T-helper 1 cell treated with Interleukin-12 subunit alpha and Interleukin-12 subunit beta and Interleukin-4 antibody, amounts not matched to agents 30 μg/mL and 1 μg/mL, for 36 hours (primary cell): ENCODE measurements at regions not wholly inside any gene's neighbourhood (a gene's known extent, or its start where the extent isn't known, plus 50 kb on each side); places are given as distances from the start of the nearest gene placed in this dataset.

ENCODE experiments used
- H3K27ac Mint-ChIP-seq: one replicate; pipeline ENCODE4 v1.8.0; 2021; ENCODE audit warnings: mild to moderate bottlenecking, mixed read lengths
- H3K27me3 Mint-ChIP-seq: one replicate; pipeline ENCODE4 v1.8.0; 2021; ENCODE audit warnings: low read depth, mixed read lengths
- H3K36me3 Mint-ChIP-seq: one replicate; pipeline ENCODE4 v1.8.0; 2021; ENCODE audit warnings: low read depth, mixed read lengths
- H3K4me1 Mint-ChIP-seq: one replicate; pipeline ENCODE4 v1.8.0; 2021; ENCODE audit warnings: low read depth, mixed read lengths
- H3K4me3 Mint-ChIP-seq: one replicate; pipeline ENCODE4 v1.8.0; 2021; ENCODE audit warnings: mild to moderate bottlenecking, moderate library complexity, mixed read lengths
- H3K9me3 Mint-ChIP-seq: one replicate; pipeline ENCODE4 v1.8.0; 2021; ENCODE audit warnings: mixed read lengths

DNA sequence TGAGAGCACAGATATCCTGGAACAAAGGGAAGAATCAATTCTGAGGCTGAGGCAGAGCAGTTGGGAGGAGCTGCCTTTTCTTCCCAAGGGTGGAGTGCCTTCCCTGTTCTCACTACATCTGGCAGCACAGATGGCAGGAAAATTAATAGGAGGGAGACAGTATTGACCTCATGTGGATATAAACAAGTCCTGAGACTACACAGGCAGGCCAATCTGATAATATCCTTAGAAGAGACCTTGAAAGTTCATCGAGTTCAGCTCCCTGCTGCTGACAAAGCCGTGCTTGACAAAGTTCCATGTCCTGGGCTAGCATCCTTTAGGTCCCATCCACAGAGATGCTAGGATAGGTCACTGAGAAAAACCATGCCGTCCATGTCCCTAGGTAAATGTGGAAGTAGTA lies 1451.5 kb downstream of the EFNB2 start:
- no peaks in the 10 kb centered on the region for H3K27me3 Mint-ChIP-seq
- H3K36me3 Mint-ChIP-seq, result no peaks in the 10 kb centered on the region
- H3K27ac Mint-ChIP-seq, result no peak overlapping the region
- H3K9me3 Mint-ChIP-seq, result no peaks in the 10 kb centered on the region
- no peaks in the 10 kb centered on the region for H3K4me1 Mint-ChIP-seq
- H3K4me3 Mint-ChIP-seq, result no peak overlapping the region

DNA sequence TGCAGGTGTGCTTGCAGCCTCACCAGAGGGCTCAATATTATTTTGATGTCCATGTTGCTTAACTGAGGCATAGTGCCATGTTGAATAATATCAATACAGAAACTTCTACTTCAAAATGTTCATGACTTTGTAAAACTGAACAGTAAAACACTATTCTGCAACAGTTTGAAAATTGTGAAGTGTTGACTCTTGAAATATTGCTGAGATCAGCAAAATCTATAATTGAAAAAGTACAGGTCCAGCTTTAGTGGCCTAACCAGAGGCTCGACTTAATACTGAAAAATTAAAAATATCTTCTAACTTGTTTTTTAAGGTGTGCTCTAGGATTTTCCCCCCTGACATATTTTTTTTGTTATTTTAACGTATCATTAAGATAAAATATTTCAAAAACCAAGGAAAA lies 1460.7 kb downstream of the EFNB2 start:
- no peaks in the 10 kb centered on the region for H3K9me3 Mint-ChIP-seq
- H3K27me3 Mint-ChIP-seq, result no peaks in the 10 kb centered on the region
- no peak overlapping the region for H3K27ac Mint-ChIP-seq
- no peak overlapping the region for H3K4me3 Mint-ChIP-seq
- no peaks in the 10 kb centered on the region for H3K36me3 Mint-ChIP-seq
- no peaks in the 10 kb centered on the region for H3K4me1 Mint-ChIP-seq

DNA sequence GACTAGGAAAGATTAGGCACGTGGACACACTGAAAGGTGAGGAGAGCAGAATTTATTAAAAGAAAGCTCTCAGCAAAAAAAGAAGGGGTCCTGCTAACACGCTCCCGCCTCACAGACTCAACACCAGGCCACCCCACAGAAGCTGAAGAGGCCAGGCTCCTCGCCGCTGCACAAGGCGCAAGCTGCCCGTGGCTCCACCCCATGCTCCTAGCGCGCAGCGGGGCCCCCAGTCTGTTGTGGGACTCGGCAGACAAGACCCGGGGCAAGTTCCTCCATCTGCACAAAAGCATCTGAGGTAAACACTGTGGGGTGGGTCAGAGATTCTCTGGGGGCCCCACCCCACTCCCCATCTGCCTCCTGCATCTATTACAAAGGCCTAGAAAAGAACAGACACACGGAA lies 1462.4 kb downstream of the EFNB2 start:
- H3K27ac Mint-ChIP-seq, result no peak overlapping the region
- H3K36me3 Mint-ChIP-seq, result no peaks in the 10 kb centered on the region
- H3K4me3 Mint-ChIP-seq, result no peak overlapping the region
- no peaks in the 10 kb centered on the region for H3K9me3 Mint-ChIP-seq
- H3K4me1 Mint-ChIP-seq, result no peaks in the 10 kb centered on the region
- no peaks in the 10 kb centered on the region for H3K27me3 Mint-ChIP-seq

- no peaks in the 10 kb centered on the region for H3K36me3 Mint-ChIP-seq
- no peak overlapping the region for H3K4me3 Mint-ChIP-seq
- no peaks in the 10 kb centered on the region for H3K9me3 Mint-ChIP-seq
- no peaks in the 10 kb centered on the region for H3K27me3 Mint-ChIP-seq
- no peaks in the 10 kb centered on the region for H3K4me1 Mint-ChIP-seq
- H3K27ac Mint-ChIP-seq, result no peak overlapping the region
Measured at GRCh38 chr13:105070452-105070851, 1465.0 kb downstream of the EFNB2 start.

DNA sequence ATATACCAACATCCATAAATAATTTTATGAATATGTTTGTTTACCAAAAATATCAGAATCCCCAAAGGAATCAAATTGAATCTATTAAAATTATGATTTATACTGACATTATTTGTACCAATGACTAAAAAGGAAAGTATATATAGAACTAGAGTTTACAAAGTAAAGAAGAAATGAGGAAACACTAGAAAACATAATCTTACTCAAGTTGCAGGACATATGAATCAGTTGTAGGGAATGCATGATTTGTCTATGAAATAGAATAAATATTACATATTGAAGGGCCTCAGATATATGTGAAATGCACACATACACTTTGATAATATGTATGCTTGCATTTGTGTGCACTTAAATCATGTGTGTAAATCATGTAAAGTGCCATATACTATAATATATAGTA lies 1466.4 kb downstream of the EFNB2 start:
- Mint-ChIP-seq H3K9me3 (no peaks in the 10 kb centered on the region), H3K4me3 (no peak overlapping the region)

DNA sequence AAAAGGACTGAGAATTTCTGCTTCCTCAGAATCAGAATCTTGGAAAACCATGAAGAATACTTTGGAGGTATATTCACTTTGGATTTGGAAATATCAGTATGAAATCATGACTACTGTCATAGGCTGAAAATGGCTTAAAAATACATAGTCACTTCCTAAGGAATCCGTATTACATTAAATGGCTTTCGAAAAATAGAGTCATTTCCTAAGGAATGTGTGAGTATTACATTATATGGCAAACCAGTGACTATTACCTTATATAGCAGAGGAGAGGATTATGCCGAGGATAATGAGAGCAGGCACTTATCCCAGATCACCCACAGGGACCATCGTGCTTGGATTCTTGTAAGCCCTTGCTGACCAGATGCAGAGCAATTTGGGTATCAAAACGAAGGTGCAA lies 1471.8 kb downstream of the EFNB2 start:
- Mint-ChIP-seq H3K9me3 (no peaks in the 10 kb centered on the region), H3K4me3 (no peak overlapping the region), H3K36me3 (no peaks in the 10 kb centered on the region), H3K27ac (no peak overlapping the region), H3K27me3 (no peaks in the 10 kb centered on the region), H3K4me1 (no peaks in the 10 kb centered on the region)

More for the DNA sequence above, 1466.4 kb downstream of the EFNB2 start:
- Mint-ChIP-seq H3K36me3 (no peaks in the 10 kb centered on the region), H3K27me3 (no peaks in the 10 kb centered on the region), H3K27ac (no peak overlapping the region), H3K4me1 (no peaks in the 10 kb centered on the region)

GRCh38 chr13:105059786-105060185 lies 1475.7 kb downstream of the EFNB2 start:
- Mint-ChIP-seq H3K27me3 (no peaks in the 10 kb centered on the region), H3K36me3 (no peaks in the 10 kb centered on the region), H3K27ac (no peak overlapping the region), H3K4me1 (no peaks in the 10 kb centered on the region), H3K9me3 (no peaks in the 10 kb centered on the region), H3K4me3 (no peak overlapping the region)

DNA sequence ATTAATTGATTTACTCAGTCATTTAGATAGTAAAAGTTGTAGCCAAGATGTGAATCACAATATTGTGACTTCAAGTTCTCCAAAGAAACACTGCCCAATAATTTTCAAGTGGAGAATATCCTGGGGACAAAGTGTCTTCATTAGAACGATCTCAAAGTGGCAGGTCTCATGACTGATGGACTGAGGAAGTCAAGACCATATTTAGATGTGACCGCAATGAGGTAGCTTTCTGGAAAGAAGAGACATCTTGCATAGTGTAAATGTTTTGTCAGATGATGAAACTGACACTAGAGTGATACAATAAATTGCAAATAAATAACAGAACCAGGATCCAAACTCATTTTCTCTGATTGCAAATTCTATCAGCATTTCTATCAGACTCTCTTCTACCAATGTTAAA lies 1476.9 kb downstream of the EFNB2 start:
- Mint-ChIP-seq H3K27ac (no peak overlapping the region), H3K4me1 (no peaks in the 10 kb centered on the region), H3K4me3 (no peak overlapping the region), H3K36me3 (no peaks in the 10 kb centered on the region), H3K27me3 (no peaks in the 10 kb centered on the region), H3K9me3 (no peaks in the 10 kb centered on the region)

GRCh38 chr13:105052711-105053110 lies 1482.8 kb downstream of the EFNB2 start:
- Mint-ChIP-seq H3K27ac (no peak overlapping the region), H3K4me3 (no peak overlapping the region), H3K36me3 (no peaks in the 10 kb centered on the region), H3K9me3 (no peaks in the 10 kb centered on the region), H3K27me3 (no peaks in the 10 kb centered on the region), H3K4me1 (no peaks in the 10 kb centered on the region)

DNA sequence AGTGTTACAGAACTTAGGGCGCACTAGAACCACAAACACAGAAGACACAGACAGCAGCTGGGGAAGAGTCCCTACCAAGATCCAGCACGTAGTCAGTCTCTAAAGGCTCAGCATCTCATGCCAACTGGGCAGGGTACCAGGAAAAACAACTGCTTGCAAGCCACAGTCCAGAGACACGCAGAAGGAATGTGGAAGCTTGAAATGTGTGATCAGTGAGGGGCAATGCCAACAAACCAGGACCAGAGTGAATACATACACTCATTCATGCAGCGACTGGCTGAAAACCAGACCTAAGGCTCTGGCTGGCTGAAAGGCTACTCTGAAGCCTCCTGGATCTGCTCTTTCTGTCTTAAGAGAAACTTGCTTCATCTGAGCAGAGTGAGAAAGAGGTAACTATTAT lies 1484.8 kb downstream of the EFNB2 start:
- Mint-ChIP-seq H3K36me3 (no peaks in the 10 kb centered on the region), H3K27me3 (no peaks in the 10 kb centered on the region), H3K4me3 (no peak overlapping the region), H3K27ac (no peak overlapping the region), H3K9me3 (no peaks in the 10 kb centered on the region), H3K4me1 (no peaks in the 10 kb centered on the region)

GRCh38 chr13:105048677-105049076 lies 1486.8 kb downstream of the EFNB2 start:
- Mint-ChIP-seq H3K36me3 (no peaks in the 10 kb centered on the region), H3K27me3 (no peaks in the 10 kb centered on the region), H3K4me3 (no peak overlapping the region), H3K9me3 (peaks cover 1% of the 10 kb centered on the region), H3K27ac (no peak overlapping the region), H3K4me1 (no peaks in the 10 kb centered on the region)

GRCh38 chr13:105047676-105048295 lies 1487.7 kb downstream of the EFNB2 start:
- Mint-ChIP-seq H3K36me3 (no peaks in the 10 kb centered on the region), H3K9me3 (peaks cover 8% of the 10 kb centered on the region), H3K27ac (no peak overlapping the region), H3K4me1 (no peaks in the 10 kb centered on the region), H3K27me3 (no peaks in the 10 kb centered on the region), H3K4me3 (no peak overlapping the region)

DNA sequence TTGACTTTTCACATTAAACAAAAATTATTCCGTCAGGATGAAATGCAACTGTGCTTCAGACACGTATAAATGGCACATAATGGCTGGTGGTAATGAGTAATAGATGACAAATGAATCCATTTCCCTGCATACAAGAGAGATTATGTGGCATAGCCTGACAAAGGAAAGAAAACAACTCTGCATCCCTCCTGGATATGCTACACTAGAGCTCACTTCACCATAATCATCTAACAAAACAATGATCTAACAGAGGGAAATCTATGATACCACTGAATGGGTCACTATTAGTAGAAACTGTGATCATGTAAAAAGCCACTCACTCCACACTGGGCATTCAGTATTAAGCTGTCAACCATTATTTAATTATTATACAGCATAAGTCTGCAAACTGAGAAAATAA lies 1498.4 kb downstream of the EFNB2 start:
- peaks cover 4% of the 10 kb centered on the region for H3K9me3 Mint-ChIP-seq
- no peak overlapping the region for H3K4me3 Mint-ChIP-seq
- no peaks in the 10 kb centered on the region for H3K4me1 Mint-ChIP-seq
- no peaks in the 10 kb centered on the region for H3K36me3 Mint-ChIP-seq
- no peak overlapping the region for H3K27ac Mint-ChIP-seq
- no peaks in the 10 kb centered on the region for H3K27me3 Mint-ChIP-seq

GRCh38 chr13:105035092-105035491 lies 1500.4 kb downstream of the EFNB2 start:
- Mint-ChIP-seq H3K4me3 (no peak overlapping the region), H3K9me3 (no peaks in the 10 kb centered on the region), H3K36me3 (no peaks in the 10 kb centered on the region), H3K4me1 (no peaks in the 10 kb centered on the region), H3K27ac (no peak overlapping the region), H3K27me3 (no peaks in the 10 kb centered on the region)

- Mint-ChIP-seq H3K4me1 (no peaks in the 10 kb centered on the region), H3K27me3 (no peaks in the 10 kb centered on the region), H3K36me3 (no peaks in the 10 kb centered on the region), H3K4me3 (no peak overlapping the region), H3K9me3 (no peaks in the 10 kb centered on the region), H3K27ac (no peak overlapping the region)
Measured at GRCh38 chr13:105033999-105034398, 1501.5 kb downstream of the EFNB2 start.

DNA sequence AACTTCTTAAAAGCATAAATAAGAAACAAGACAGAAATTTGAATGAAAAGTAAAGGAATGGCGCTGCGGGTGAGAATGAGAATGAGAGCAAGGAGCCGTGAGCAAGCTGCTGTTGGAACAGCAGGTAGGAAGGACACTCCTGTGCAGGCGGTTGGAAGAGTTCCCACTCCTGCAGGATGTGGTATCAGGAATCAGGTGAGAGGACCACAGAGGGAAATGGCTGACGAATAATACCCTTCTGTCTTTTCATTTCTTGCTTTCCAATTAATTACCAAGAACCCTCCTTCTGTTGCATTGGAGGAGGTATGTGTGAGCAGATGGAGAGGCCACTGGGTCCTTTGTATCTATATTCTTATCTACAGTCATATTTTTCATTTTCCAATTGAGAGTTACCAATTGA lies 1504.2 kb downstream of the EFNB2 start:
- Mint-ChIP-seq H3K27me3 (no peaks in the 10 kb centered on the region), H3K27ac (no peak overlapping the region), H3K36me3 (no peaks in the 10 kb centered on the region), H3K9me3 (no peaks in the 10 kb centered on the region), H3K4me3 (no peak overlapping the region), H3K4me1 (no peaks in the 10 kb centered on the region)
